H1 (cell line): ENCODE measurements at regions not wholly inside any gene's neighbourhood (a gene's known extent, or its start where the extent isn't known, plus 50 kb on each side); places are given as distances from the start of the nearest gene placed in this dataset.

Experiments
- GTF2F1 ChIP-seq: IDR thresholded peaks from 2 replicates; pipeline ENCODE4 v1.6.1; 2012; ENCODE audit warnings: low read depth, low read length, improper control_type of control experiment, borderline replicate concordance
- RXRA ChIP-seq: IDR thresholded peaks from 2 replicates; pipeline ENCODE4 v1.6.1; 2011; ENCODE audit warnings: low read depth, mild to moderate bottlenecking, low read length, moderate library complexity; ENCODE audit not compliant: insufficient read depth

- TF ChIP-seq GTF2F1 (no peak), RXRA (no peak)
These were observed 142.5 kb downstream of the RBFOX3 start (continued) for GRCh38 chr17:79468183-79468944.
